ENCODE measurements at regions not wholly inside any gene's neighbourhood (a gene's known extent, or its start where the extent isn't known, plus 50 kb on each side); places are given as distances from the start of the nearest gene placed in this dataset.
A peak's percentile ranks its signal among the peaks of the same experiment; 100 is the strongest.

- Histone ChIP-seq H3K4me3 (ENCODE audit: low read length) (no peak overlapping the region), H3K4me1 (ENCODE audit: control insufficient read depth, insufficient read depth, low read length) (peaks cover 3% of the 10 kb centered on the region), H3K36me3 (ENCODE audit: control insufficient read depth, insufficient read depth, low read length) (no peaks in the 10 kb centered on the region), H3K27me3 (ENCODE audit: control insufficient read depth, insufficient read depth, low read length) (peaks cover 41% of the 10 kb centered on the region), H3K27ac (ENCODE audit: low read length) (no peak overlapping the region), H3K9me3 (replicated peaks; ENCODE audit: control insufficient read depth, low read depth, low read length) (peaks cover 4% of the 10 kb centered on the region)
- 76% methylated on average over 4 of the region's 5 CpGs for WGBS (ENCODE audit: insufficient coverage)
- no peak for DNase-seq
Measured at GRCh38 chr22:26900787-26901186, 243.4 kb downstream of the MIAT start.

DNA sequence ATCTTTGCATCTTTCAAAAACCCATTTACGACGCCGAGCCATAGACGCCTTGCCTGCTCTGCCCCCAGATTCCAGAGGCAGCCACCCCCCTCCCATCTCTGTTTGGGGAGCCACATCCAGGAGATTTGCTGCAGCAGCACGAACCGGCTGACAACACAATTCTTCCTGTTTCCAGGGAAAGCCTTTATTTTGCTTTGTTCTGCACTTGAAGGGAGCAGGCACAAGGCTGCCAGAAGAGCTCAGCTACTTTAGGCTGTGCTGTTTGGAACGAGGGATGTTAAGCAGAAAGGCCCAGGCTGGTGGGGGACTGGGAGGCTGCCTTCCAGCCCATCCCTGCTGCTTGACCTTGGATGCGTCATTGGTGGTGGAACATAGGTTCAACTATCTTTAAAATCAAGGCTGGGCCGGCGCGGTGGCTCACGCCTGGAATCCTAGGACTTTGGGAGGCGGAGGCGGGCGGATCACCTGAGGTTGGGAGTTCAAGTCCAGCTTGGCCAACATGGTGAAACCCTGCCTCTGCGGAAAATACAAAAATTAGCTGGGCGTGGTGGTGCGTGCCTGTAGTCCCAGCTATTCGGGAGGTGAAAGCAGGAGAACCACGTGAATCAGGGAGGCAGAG, 243.9 kb downstream of the MIAT start:
- no peaks in the 10 kb centered on the region for H3K36me3 ChIP-seq (ENCODE audit: control insufficient read depth, insufficient read depth, low read length)
- peaks cover 4% of the 10 kb centered on the region for H3K9me3 ChIP-seq (replicated peaks; ENCODE audit: control insufficient read depth, low read depth, low read length)
- H3K27me3 ChIP-seq (ENCODE audit: control insufficient read depth, insufficient read depth, low read length) = peaks cover 41% of the 10 kb centered on the region
- H3K27ac ChIP-seq (ENCODE audit: low read length) = no peak overlapping the region
- no peak for DNase-seq
- WGBS (ENCODE audit: insufficient coverage) = 78% methylated on average over 19 of the region's 20 CpGs
- H3K4me3 ChIP-seq (ENCODE audit: low read length) = no peak overlapping the region
- H3K4me1 ChIP-seq (ENCODE audit: control insufficient read depth, insufficient read depth, low read length) = peaks cover 3% of the 10 kb centered on the region

- peaks cover 41% of the 10 kb centered on the region for H3K27me3 ChIP-seq (ENCODE audit: control insufficient read depth, insufficient read depth, low read length)
- no peaks in the 10 kb centered on the region for H3K36me3 ChIP-seq (ENCODE audit: control insufficient read depth, insufficient read depth, low read length)
- peaks cover 3% of the 10 kb centered on the region for H3K4me1 ChIP-seq (ENCODE audit: control insufficient read depth, insufficient read depth, low read length)
- H3K4me3 ChIP-seq (ENCODE audit: low read length) = no peak overlapping the region
- DNase-seq = no peak
- WGBS (ENCODE audit: insufficient coverage) = 27% methylated on average over 3 of the region's 7 CpGs
- no peak overlapping the region for H3K27ac ChIP-seq (ENCODE audit: low read length)
- H3K9me3 ChIP-seq (replicated peaks; ENCODE audit: control insufficient read depth, low read depth, low read length) = peaks cover 4% of the 10 kb centered on the region
Measured at GRCh38 chr22:26902401-26903029, 245.1 kb downstream of the MIAT start.

DNA sequence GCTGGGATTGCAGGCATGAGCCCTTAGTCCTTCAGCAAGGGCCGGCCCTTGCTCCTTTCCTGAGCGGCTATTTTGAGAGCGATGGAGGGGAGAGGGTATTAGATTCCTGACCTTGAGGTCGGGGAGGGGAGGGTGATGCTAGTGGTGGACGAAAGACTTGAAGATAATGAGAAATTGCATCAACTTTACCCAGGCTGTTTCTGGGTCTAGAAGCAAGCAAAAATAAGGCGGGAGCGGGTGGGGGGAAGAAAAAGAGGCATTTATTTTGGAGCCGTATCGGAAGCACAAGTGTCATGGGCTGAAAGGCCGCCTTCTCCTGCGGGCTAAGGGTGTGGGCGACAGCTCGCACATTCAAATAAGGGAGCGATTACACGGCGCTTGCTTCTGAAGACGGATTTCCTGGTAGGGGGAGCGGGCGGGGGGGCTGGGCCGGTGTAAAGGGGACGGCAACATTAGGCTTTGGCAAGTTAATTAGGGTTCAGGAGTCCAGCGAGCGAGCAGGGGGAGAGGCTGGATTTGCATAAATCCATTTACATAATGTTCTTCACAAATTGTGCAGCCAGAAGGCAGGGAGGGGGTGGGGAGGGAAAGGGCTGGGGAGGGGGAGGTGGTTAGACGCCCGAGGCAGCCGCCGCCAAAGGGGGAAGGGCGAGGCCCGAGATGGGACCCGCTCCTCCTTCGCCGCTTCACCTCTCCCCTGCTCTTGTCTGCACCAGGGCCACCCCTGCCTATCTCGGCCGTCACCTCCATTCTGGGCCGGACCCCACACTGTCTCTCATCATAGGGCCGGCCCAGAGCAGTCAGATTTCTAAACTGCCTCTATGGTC, 245.9 kb downstream of the MIAT start:
- H3K27ac ChIP-seq (ENCODE audit: low read length) = no peak overlapping the region
- H3K27me3 ChIP-seq (ENCODE audit: control insufficient read depth, insufficient read depth, low read length) = peaks cover 40% of the 10 kb centered on the region
- peaks cover 4% of the 10 kb centered on the region for H3K9me3 ChIP-seq (replicated peaks; ENCODE audit: control insufficient read depth, low read depth, low read length)
- H3K4me1 ChIP-seq (ENCODE audit: control insufficient read depth, insufficient read depth, low read length) = peaks cover 3% of the 10 kb centered on the region
- H3K36me3 ChIP-seq (ENCODE audit: control insufficient read depth, insufficient read depth, low read length) = no peaks in the 10 kb centered on the region
- H3K4me3 ChIP-seq (ENCODE audit: low read length) = no peak overlapping the region
- 13% methylated on average over 26 of the region's 36 CpGs for WGBS (ENCODE audit: insufficient coverage)
- peak; percentile 16 for DNase-seq

GRCh38 chr22:26904483-26904882, 247.1 kb downstream of the MIAT start:
- Histone ChIP-seq H3K9me3 (replicated peaks; ENCODE audit: control insufficient read depth, low read depth, low read length) (no peaks in the 10 kb centered on the region), H3K36me3 (ENCODE audit: control insufficient read depth, insufficient read depth, low read length) (no peaks in the 10 kb centered on the region), H3K4me3 (ENCODE audit: low read length) (no peak overlapping the region), H3K27me3 (ENCODE audit: control insufficient read depth, insufficient read depth, low read length) (peaks cover 41% of the 10 kb centered on the region), H3K27ac (ENCODE audit: low read length) (no peak overlapping the region), H3K4me1 (ENCODE audit: control insufficient read depth, insufficient read depth, low read length) (peaks cover 3% of the 10 kb centered on the region)
- 35% methylated on average over 3 of the region's 3 CpGs for WGBS (ENCODE audit: insufficient coverage)
- no peak for DNase-seq

DNA sequence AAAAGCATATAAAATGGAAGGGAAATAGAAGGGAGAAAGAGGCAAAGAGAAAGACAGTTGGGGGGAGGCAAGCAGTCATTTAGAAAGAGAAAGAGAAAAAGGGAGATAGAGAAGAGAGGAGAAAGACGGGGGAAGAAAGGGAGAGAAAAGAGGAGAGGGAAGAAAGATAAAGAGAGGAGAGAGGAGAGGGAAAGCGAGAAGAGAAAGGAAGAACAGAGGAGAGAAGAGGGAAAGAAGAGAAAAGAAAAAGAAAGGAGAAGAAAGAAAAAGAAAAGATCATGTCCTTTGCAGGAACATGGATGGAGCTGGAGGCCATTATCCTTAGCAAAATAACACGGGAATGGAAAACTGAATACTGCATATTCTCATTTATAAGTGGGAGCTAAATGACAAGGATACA, 247.7 kb downstream of the MIAT start:
- no peak overlapping the region for H3K27ac ChIP-seq (ENCODE audit: low read length)
- WGBS (ENCODE audit: insufficient coverage) = 65% methylated on average over 2 of the region's 3 CpGs
- H3K9me3 ChIP-seq (replicated peaks; ENCODE audit: control insufficient read depth, low read depth, low read length) = no peaks in the 10 kb centered on the region
- peaks cover 3% of the 10 kb centered on the region for H3K4me1 ChIP-seq (ENCODE audit: control insufficient read depth, insufficient read depth, low read length)
- peaks cover 41% of the 10 kb centered on the region for H3K27me3 ChIP-seq (ENCODE audit: control insufficient read depth, insufficient read depth, low read length)
- DNase-seq = no peak
- no peak overlapping the region for H3K4me3 ChIP-seq (ENCODE audit: low read length)
- no peaks in the 10 kb centered on the region for H3K36me3 ChIP-seq (ENCODE audit: control insufficient read depth, insufficient read depth, low read length)

DNA sequence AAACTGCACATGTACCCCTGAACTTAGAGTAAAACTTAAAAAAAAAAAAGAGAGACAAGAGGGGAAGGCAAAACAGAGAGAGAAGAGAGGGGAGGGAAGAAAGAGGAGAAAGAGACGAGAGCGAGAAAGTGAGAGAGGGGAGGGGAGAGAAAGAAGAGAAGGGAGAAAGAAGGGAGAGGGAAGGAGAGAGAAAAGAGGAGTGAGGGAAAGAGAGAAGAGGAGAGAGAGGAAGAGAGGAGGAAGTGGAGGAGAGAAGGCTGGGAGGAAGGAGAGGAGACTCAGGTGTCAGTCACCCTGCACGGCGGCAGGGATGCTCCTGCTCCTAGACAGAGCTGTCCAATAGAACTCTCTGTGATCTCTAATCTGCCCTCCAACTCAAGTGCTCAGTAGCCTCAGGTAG, 248.3 kb downstream of the MIAT start:
- H3K27ac ChIP-seq (ENCODE audit: low read length) = no peak overlapping the region
- DNase-seq = no peak
- peaks cover 3% of the 10 kb centered on the region for H3K4me1 ChIP-seq (ENCODE audit: control insufficient read depth, insufficient read depth, low read length)
- H3K27me3 ChIP-seq (ENCODE audit: control insufficient read depth, insufficient read depth, low read length) = peaks cover 42% of the 10 kb centered on the region
- H3K9me3 ChIP-seq (replicated peaks; ENCODE audit: control insufficient read depth, low read depth, low read length) = no peaks in the 10 kb centered on the region
- H3K36me3 ChIP-seq (ENCODE audit: control insufficient read depth, insufficient read depth, low read length) = no peaks in the 10 kb centered on the region
- H3K4me3 ChIP-seq (ENCODE audit: low read length) = no peak overlapping the region
- WGBS (ENCODE audit: insufficient coverage) = 48% methylated on average over 4 of the region's 4 CpGs

- Histone ChIP-seq H3K4me1 (ENCODE audit: control insufficient read depth, insufficient read depth, low read length) (peaks cover 3% of the 10 kb centered on the region), H3K4me3 (ENCODE audit: low read length) (no peak overlapping the region), H3K27ac (ENCODE audit: low read length) (no peak overlapping the region), H3K27me3 (ENCODE audit: control insufficient read depth, insufficient read depth, low read length) (peaks cover 42% of the 10 kb centered on the region), H3K9me3 (replicated peaks; ENCODE audit: control insufficient read depth, low read depth, low read length) (no peaks in the 10 kb centered on the region), H3K36me3 (ENCODE audit: control insufficient read depth, insufficient read depth, low read length) (no peaks in the 10 kb centered on the region)
- DNase-seq = no peak
- 62% methylated on average over 7 of the region's 10 CpGs for WGBS (ENCODE audit: insufficient coverage)
Measured at GRCh38 chr22:26906464-26906863, 249.1 kb downstream of the MIAT start.

DNA sequence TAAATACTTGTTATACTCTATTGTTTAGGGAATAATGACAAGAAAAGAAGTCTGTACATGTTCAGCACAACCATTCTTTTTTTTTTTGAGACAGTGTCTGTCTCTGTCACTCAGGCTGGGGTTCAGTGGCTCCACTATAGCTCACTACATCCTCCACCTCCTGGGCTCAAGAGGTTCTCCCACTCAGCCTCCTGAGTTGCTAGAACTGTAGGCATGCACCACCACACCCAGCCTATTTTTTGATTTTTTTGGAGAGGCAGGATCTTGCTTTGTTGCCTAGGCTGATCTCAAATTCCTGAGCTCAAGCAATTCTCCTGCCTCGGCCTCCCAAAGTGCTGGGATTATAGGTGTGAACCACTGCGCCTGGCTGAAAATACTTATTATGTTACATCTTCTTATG, 250.0 kb downstream of the MIAT start:
- WGBS (ENCODE audit: insufficient coverage) = no CpG with 5 or more reads among the region's 2 CpGs

GRCh38 chr22:26910845-26911244, 253.5 kb downstream of the MIAT start:
- H3K9me3 ChIP-seq (replicated peaks; ENCODE audit: control insufficient read depth, low read depth, low read length) = no peaks in the 10 kb centered on the region
- no peak overlapping the region for H3K4me3 ChIP-seq (ENCODE audit: low read length)
- no peak overlapping the region for H3K27ac ChIP-seq (ENCODE audit: low read length)
- WGBS (ENCODE audit: insufficient coverage) = 100% methylated on average over 1 of the region's 4 CpGs
- H3K4me1 ChIP-seq (ENCODE audit: control insufficient read depth, insufficient read depth, low read length) = no peaks in the 10 kb centered on the region
- peaks cover 45% of the 10 kb centered on the region for H3K27me3 ChIP-seq (ENCODE audit: control insufficient read depth, insufficient read depth, low read length)
- DNase-seq = no peak
- no peaks in the 10 kb centered on the region for H3K36me3 ChIP-seq (ENCODE audit: control insufficient read depth, insufficient read depth, low read length)

More for the DNA sequence above, 250.0 kb downstream of the MIAT start:
- Histone ChIP-seq H3K27me3 (ENCODE audit: control insufficient read depth, insufficient read depth, low read length) (peaks cover 39% of the 10 kb centered on the region), H3K4me3 (ENCODE audit: low read length) (no peak overlapping the region), H3K27ac (ENCODE audit: low read length) (no peak overlapping the region), H3K9me3 (replicated peaks; ENCODE audit: control insufficient read depth, low read depth, low read length) (no peaks in the 10 kb centered on the region), H3K36me3 (ENCODE audit: control insufficient read depth, insufficient read depth, low read length) (no peaks in the 10 kb centered on the region), H3K4me1 (ENCODE audit: control insufficient read depth, insufficient read depth, low read length) (peaks cover 3% of the 10 kb centered on the region)
- DNase-seq = no peak
